OCI-LY7 (cell line): ENCODE measurements at regions not wholly inside any gene's neighbourhood (a gene's known extent, or its start where the extent isn't known, plus 50 kb on each side); places are given as distances from the start of the nearest gene placed in this dataset.

Source experiments
- BruUV-seq: library from RNA; stranded (reverse); fragments of 400-500 nt; replicated peaks from 2 replicates; lab custom pipeline; 2021; lab: Mats Ljungman, UMichigan
- CTCF ChIA-PET: fragments of 300-600 bp; sonication (Branson Sonifier 250); formaldehyde crosslinking; loops from one replicate; lab custom pipeline; 2022; ENCODE audit warnings: antibody characterized with exemption; ENCODE audit not compliant: unreplicated experiment; lab: Charles Lee
- POLR2A ChIA-PET: fragments of 300-600 bp; sonication (Branson Sonifier 250); formaldehyde crosslinking; loops from one replicate; lab custom pipeline; 2022; ENCODE audit warnings: antibody characterized with exemption; lab: Charles Lee
- DNase-seq: peaks from one replicate; pipeline ENCODE4 v3.0.0-alpha.2; 2015; ENCODE audit warnings: low spot score
- H2AFZ ChIP-seq: fragments of 200-600 bp; sonication (generic), shearing (Covaris generic); 2 replicates; pipeline ENCODE4 v1.6.1; 2014; ENCODE audit warnings: mild to moderate bottlenecking, antibody characterized with exemption, low read length, moderate library complexity
- H3K27ac ChIP-seq: fragments of 200-600 bp; sonication (generic); 2 replicates; pipeline ENCODE4 v1.5.1; 2014; ENCODE audit warnings: mixed run types, low read depth, mild to moderate bottlenecking, moderate library complexity, low read length, inconsistent platforms; ENCODE audit not compliant: poor library complexity, severe bottlenecking
- H3K36me3 ChIP-seq: fragments of 200-600 bp; sonication (generic); 2 replicates; pipeline ENCODE4 v1.6.1; 2014; ENCODE audit warnings: mild to moderate bottlenecking, antibody characterized with exemption, low read length, moderate library complexity, mixed read lengths; ENCODE audit not compliant: insufficient read depth
- H3K4me1 ChIP-seq: fragments of 200-600 bp; sonication (generic); 2 replicates; pipeline ENCODE4 v1.5.1; 2014; ENCODE audit warnings: mild to moderate bottlenecking, low read length; ENCODE audit not compliant: insufficient read depth, poor library complexity, severe bottlenecking
- H3K4me2 ChIP-seq: fragments of 200-600 bp; sonication (generic); 2 replicates; pipeline ENCODE4 v1.6.1; 2014; ENCODE audit warnings: mild to moderate bottlenecking, low read length
- H3K4me3 ChIP-seq: fragments of 200-600 bp; sonication (generic); 2 replicates; pipeline ENCODE4 v1.5.1; 2014; ENCODE audit warnings: mild to moderate bottlenecking, low read depth, low read length; ENCODE audit not compliant: poor library complexity, severe bottlenecking
- H3K79me2 ChIP-seq: fragments of 200-600 bp; sonication (generic); 2 replicates; pipeline ENCODE4 v1.6.1; 2016; ENCODE audit warnings: low read depth, mild to moderate bottlenecking, low read length, moderate library complexity, mixed read lengths; ENCODE audit not compliant: insufficient read depth
- H3K9me2 ChIP-seq: fragments of 200-600 bp; sonication (generic); 2 replicates; pipeline ENCODE4 v1.6.1; 2016; ENCODE audit warnings: mild to moderate bottlenecking, low read length, mixed read lengths; ENCODE audit not compliant: insufficient read depth
- H3K9me3 ChIP-seq: fragments of 200-600 bp; sonication (generic); 2 replicates; pipeline ENCODE4 v1.6.1; 2014; ENCODE audit warnings: mild to moderate bottlenecking, mixed run types, low read length, mixed read lengths
- H4K20me1 ChIP-seq: fragments of 200-600 bp; sonication (generic); 2 replicates; pipeline ENCODE4 v1.6.1; 2014; ENCODE audit warnings: mild to moderate bottlenecking, antibody characterized with exemption, low read length, moderate library complexity, mixed read lengths; ENCODE audit not compliant: insufficient read depth
- CTCF ChIP-seq: fragments of 200-600 bp; sonication (generic); conservative IDR thresholded peaks from 2 replicates; pipeline ENCODE4 v1.5.1; 2014; ENCODE audit warnings: mild to moderate bottlenecking, antibody characterized with exemption, low read length, moderate library complexity, mixed read lengths
- EZH2phosphoT487 ChIP-seq: fragments of 200-600 bp; sonication (generic); IDR thresholded peaks from 2 replicates; pipeline ENCODE4 v1.6.1; 2018; ENCODE audit warnings: low read depth, borderline replicate concordance, mild to moderate bottlenecking, mixed run types, antibody characterized with exemption, low read length, moderate library complexity, mixed read lengths
- intact Hi-C: fragments of 100-400 bp; cut with micrococcal nuclease; formaldehyde crosslinking; loops from one replicate; pipeline ENCODE4 v1.10.0; 2022; ENCODE audit not compliant: unreplicated experiment

- no peaks in the 10 kb centered on the region for H3K4me1 ChIP-seq
- intact Hi-C loops: no loop called here
- no TSS peak for BruUV-seq
- DNase-seq: no peak
- no peak overlapping the region for H2AFZ ChIP-seq
- TF ChIP-seq CTCF: no peak
- TF ChIP-seq EZH2phosphoT487: no peak
- H3K36me3 ChIP-seq: no peaks in the 10 kb centered on the region
- no peaks in the 10 kb centered on the region for H4K20me1 ChIP-seq
- no peak overlapping the region for H3K4me2 ChIP-seq
- no peaks in the 10 kb centered on the region for H3K9me3 ChIP-seq
- H3K27ac ChIP-seq: no peak overlapping the region
- H3K9me2 ChIP-seq: no peaks in the 10 kb centered on the region
- CTCF ChIA-PET: no interaction called here
- POLR2A ChIA-PET: no interaction called here
- H3K4me3 ChIP-seq: no peak overlapping the region
- H3K79me2 ChIP-seq: no peaks in the 10 kb centered on the region
These were observed 63.0 kb downstream of the MSX1 start for GRCh38 chr4:4922441-4922840.

- no peak overlapping the region for H2AFZ ChIP-seq
- no peaks in the 10 kb centered on the region for H3K36me3 ChIP-seq
- no peaks in the 10 kb centered on the region for H3K9me3 ChIP-seq
- H3K27ac ChIP-seq: no peak overlapping the region
- TF ChIP-seq CTCF (no peak), EZH2phosphoT487 (no peak)
- no peak for DNase-seq
- intact Hi-C loops: no loop called here
- BruUV-seq: no TSS peak
- H3K9me2 ChIP-seq: no peaks in the 10 kb centered on the region
- H3K79me2 ChIP-seq: no peaks in the 10 kb centered on the region
- POLR2A ChIA-PET: no interaction called here
- H4K20me1 ChIP-seq: no peaks in the 10 kb centered on the region
- no peak overlapping the region for H3K4me2 ChIP-seq
- no peaks in the 10 kb centered on the region for H3K4me1 ChIP-seq
- CTCF ChIA-PET: no interaction called here
- H3K4me3 ChIP-seq: no peak overlapping the region
These were observed 63.7 kb downstream of the MSX1 start for GRCh38 chr4:4923201-4923600.

GRCh38 chr4:4930677-4931076 is 71.2 kb downstream of the MSX1 start:
- Histone ChIP-seq H3K9me2 (no peaks in the 10 kb centered on the region), H2AFZ (no peak overlapping the region), H3K4me1 (no peaks in the 10 kb centered on the region), H3K4me2 (no peak overlapping the region), H3K79me2 (no peaks in the 10 kb centered on the region), H3K9me3 (no peaks in the 10 kb centered on the region), H4K20me1 (no peaks in the 10 kb centered on the region), H3K27ac (no peak overlapping the region), H3K4me3 (no peak overlapping the region), H3K36me3 (no peaks in the 10 kb centered on the region)
- no peak for DNase-seq
- POLR2A ChIA-PET: no interaction called here
- CTCF ChIA-PET: interaction anchor here (0.5 kb wide), 1 partner anchor 534 kb away, joined by 4 read pairs; no protein-coding TSS in a partner anchor
- intact Hi-C loops: no loop called here
- BruUV-seq: no TSS peak
- TF ChIP-seq CTCF: no peak
- no peak for TF ChIP-seq EZH2phosphoT487
